IMR-90 (cell line): ENCODE measurements at regions not wholly inside any gene's neighbourhood (a gene's known extent, or its start where the extent isn't known, plus 50 kb on each side); places are given as distances from the start of the nearest gene placed in this dataset.

Experiments
- ATAC-seq: fragments of 200-7000 bp; cut with Tn5 transposase; 2 replicates; pipeline ENCODE4 v1.9.1; 2020; ENCODE audit warnings: low read depth, mild to moderate bottlenecking, moderate library complexity
- BruUV-seq: library from RNA; stranded (reverse); fragments of 400-500 nt; replicated peaks from 2 replicates; lab custom pipeline; 2021; lab: Mats Ljungman, UMichigan
- CTCF ChIA-PET: fragments of 300-600 bp; formaldehyde crosslinking; extraction: SDS; loops from one replicate; lab custom pipeline; 2021; ENCODE audit warnings: antibody characterized with exemption; lab: Yijun Ruan, JAX
- POLR2A ChIA-PET: fragments of 300-600 bp; sonication (Branson Sonifier 250); formaldehyde crosslinking; loops from one replicate; lab custom pipeline; 2022; ENCODE audit warnings: antibody characterized with exemption; ENCODE audit not compliant: unreplicated experiment; lab: Charles Lee
- DNase-seq: peaks from one replicate; pipeline ENCODE4 v3.0.0; 2013
- H2AFZ ChIP-seq: replicated peaks from 2 replicates; pipeline ENCODE3; 2013; ENCODE audit warnings: low read length, mild to moderate bottlenecking; ENCODE audit not compliant: poor library complexity
- H2AK5ac ChIP-seq: 2 replicates; pipeline ENCODE4 v1.6.1; 2013; ENCODE audit warnings: low read depth, low read length, inconsistent platforms
- H2AK9ac ChIP-seq: replicated peaks from 2 replicates; pipeline ENCODE3; 2013; ENCODE audit warnings: mild to moderate bottlenecking, low read depth, low read length, moderate library complexity; ENCODE audit not compliant: poor library complexity
- H2BK120ac ChIP-seq: 2 replicates; pipeline ENCODE4 v1.6.1; 2013; ENCODE audit warnings: low read depth, low read length, inconsistent platforms
- H2BK15ac ChIP-seq: 3 replicates; pipeline ENCODE4 v1.6.1; 2013; ENCODE audit warnings: low read depth, low read length, inconsistent platforms
- H2BK20ac ChIP-seq: 2 replicates; pipeline ENCODE4 v1.6.1; 2013; ENCODE audit warnings: low read depth, mild to moderate bottlenecking, inconsistent platforms, low read length, moderate library complexity
- H2BK5ac ChIP-seq: 2 replicates; pipeline ENCODE4 v1.6.1; 2013; ENCODE audit warnings: mild to moderate bottlenecking, low read depth, low read length, inconsistent platforms; ENCODE audit not compliant: poor library complexity, severe bottlenecking
- H3K14ac ChIP-seq: replicated peaks from 2 replicates; pipeline ENCODE4 v1.6.1; 2013; ENCODE audit warnings: low read depth, low read length, inconsistent platforms
- H3K18ac ChIP-seq: 2 replicates; pipeline ENCODE4 v1.6.1; 2013; ENCODE audit warnings: low read depth, low read length, control low read depth
- H3K23ac ChIP-seq: 2 replicates; pipeline ENCODE4 v1.6.1; 2013; ENCODE audit warnings: low read depth, low read length, inconsistent platforms
- H3K27ac ChIP-seq: 2 replicates; pipeline ENCODE4 v1.5.1; 2013; ENCODE audit warnings: mild to moderate bottlenecking, control low read depth, low read length; ENCODE audit not compliant: insufficient read depth
- H3K27me3 ChIP-seq: 2 replicates; pipeline ENCODE4 v1.6.1; 2013; ENCODE audit warnings: low read length; ENCODE audit not compliant: control insufficient read depth, insufficient read depth
- H3K36me3 ChIP-seq: 2 replicates; pipeline ENCODE4 v1.6.1; 2013; ENCODE audit warnings: low read length, mixed read lengths; ENCODE audit not compliant: control insufficient read depth, insufficient read depth
- H3K4ac ChIP-seq: 2 replicates; pipeline ENCODE4 v1.6.1; 2013; ENCODE audit warnings: low read depth, low read length, inconsistent platforms
- H3K4me1 ChIP-seq: 2 replicates; pipeline ENCODE4 v1.6.1; 2013; ENCODE audit warnings: low read length, mixed read lengths; ENCODE audit not compliant: control insufficient read depth, insufficient read depth
- H3K4me2 ChIP-seq: 2 replicates; pipeline ENCODE4 v1.6.1; 2013; ENCODE audit warnings: low read depth, mild to moderate bottlenecking, control low read depth, low read length, moderate library complexity
- H3K4me3 ChIP-seq: 2 replicates; pipeline ENCODE4 v1.5.1; 2013; ENCODE audit warnings: low read depth, mild to moderate bottlenecking, control low read depth, low read length, moderate library complexity; ENCODE audit not compliant: insufficient read depth
- H3K56ac ChIP-seq: 2 replicates; pipeline ENCODE4 v1.6.1; 2013; ENCODE audit warnings: low read length, inconsistent platforms; ENCODE audit not compliant: insufficient read depth; ENCODE audit errors: extremely low read depth
- H3K79me1 ChIP-seq, 2 experiments: 2 replicates each; pipeline ENCODE4 v1.6.1; 2013; ENCODE audit warnings: low read length in 2 of 2, inconsistent platforms in 1 of 2, low read depth in 1 of 2
- H3K9ac ChIP-seq: 2 replicates; pipeline ENCODE4 v1.6.1; 2013; ENCODE audit warnings: low read depth, low read length, control low read depth
- H3K9me1 ChIP-seq: 2 replicates; pipeline ENCODE4 v1.6.1; 2013; ENCODE audit warnings: low read length, inconsistent platforms; ENCODE audit not compliant: insufficient read depth
- H3K9me3 ChIP-seq: 2 replicates; pipeline ENCODE4 v1.6.1; 2013; ENCODE audit warnings: low read length; ENCODE audit not compliant: control insufficient read depth, insufficient read depth
- H4K20me1 ChIP-seq: 2 replicates; pipeline ENCODE4 v1.6.1; 2013; ENCODE audit warnings: low read length, inconsistent platforms; ENCODE audit not compliant: insufficient read depth
- H4K5ac ChIP-seq: 2 replicates; pipeline ENCODE4 v1.6.1; 2013; ENCODE audit warnings: mild to moderate bottlenecking, low read depth, low read length, control low read depth
- H4K8ac ChIP-seq, 2 experiments: 2 replicates each; pipeline ENCODE4 v1.6.1; 2013; ENCODE audit warnings: low read depth in 2 of 2, low read length in 2 of 2, control low read depth in 1 of 2, inconsistent platforms in 1 of 2
- H4K91ac ChIP-seq: 2 replicates; pipeline ENCODE4 v1.6.1; 2013; ENCODE audit warnings: low read depth, low read length, inconsistent platforms; ENCODE audit not compliant: insufficient read depth
- BHLHE40 ChIP-seq: fragments of 150-350 bp; IDR thresholded peaks from 2 replicates; pipeline ENCODE4 v1.6.1; 2016; ENCODE audit warnings: mild to moderate bottlenecking, low read depth, low read length
- CEBPB ChIP-seq: IDR thresholded peaks from 2 replicates; pipeline ENCODE4 v1.6.1; 2012; ENCODE audit warnings: low read depth, low read length, improper control_type of control experiment
- CHD1 ChIP-seq: IDR thresholded peaks from 2 replicates; pipeline ENCODE4 v1.6.1; 2012; ENCODE audit warnings: low read depth, low read length, improper control_type of control experiment
- CTCF ChIP-seq: conservative IDR thresholded peaks from 2 replicates; pipeline ENCODE4 v1.5.1; 2012; ENCODE audit warnings: mild to moderate bottlenecking, low read depth, low read length, improper control_type of control experiment
- ELK1 ChIP-seq: fragments of 150-350 bp; IDR thresholded peaks from 2 replicates; pipeline ENCODE4 v1.6.1; 2016; ENCODE audit warnings: low read depth, mild to moderate bottlenecking, low read length, moderate library complexity, borderline replicate concordance
- FOS ChIP-seq: fragments of 150-350 bp; IDR thresholded peaks from 2 replicates; pipeline ENCODE4 v1.6.1; 2016; ENCODE audit warnings: low read depth, low read length
- MAFK ChIP-seq: IDR thresholded peaks from 2 replicates; pipeline ENCODE4 v1.6.1; 2012; ENCODE audit warnings: low read depth, low read length, improper control_type of control experiment
- MAZ ChIP-seq: IDR thresholded peaks from 2 replicates; pipeline ENCODE4 v1.6.1; 2012; ENCODE audit warnings: low read depth, mild to moderate bottlenecking, low read length, improper control_type of control experiment, moderate library complexity, borderline replicate concordance
- MXI1 ChIP-seq: IDR thresholded peaks from 2 replicates; pipeline ENCODE4 v1.6.1; 2012; ENCODE audit warnings: low read depth, mild to moderate bottlenecking, low read length, moderate library complexity, borderline replicate concordance
- NFE2L2 ChIP-seq: fragments of 150-350 bp; IDR thresholded peaks from 2 replicates; pipeline ENCODE4 v1.6.1; 2016; ENCODE audit warnings: low read depth, mild to moderate bottlenecking, low read length
- POLR2A ChIP-seq: IDR thresholded peaks from 2 replicates; pipeline ENCODE4 v1.6.1; 2012; ENCODE audit warnings: mild to moderate bottlenecking, low read depth, low read length
- RAD21 ChIP-seq: IDR thresholded peaks from 2 replicates; pipeline ENCODE4 v1.6.1; 2012; ENCODE audit warnings: low read length, improper control_type of control experiment
- RCOR1 ChIP-seq: IDR thresholded peaks from 2 replicates; pipeline ENCODE4 v1.6.1; 2012; ENCODE audit warnings: mild to moderate bottlenecking, low read length, improper control_type of control experiment; ENCODE audit not compliant: insufficient replicate concordance
- RFX5 ChIP-seq: IDR thresholded peaks from 2 replicates; pipeline ENCODE4 v1.8.0; 2012; ENCODE audit warnings: low read depth, mild to moderate bottlenecking, low read length, moderate library complexity
- SMC3 ChIP-seq: fragments of 150-350 bp; IDR thresholded peaks from 2 replicates; pipeline ENCODE4 v1.6.1; 2016; ENCODE audit warnings: low read depth, mild to moderate bottlenecking, antibody characterized with exemption, low read length, moderate library complexity
- USF2 ChIP-seq: fragments of 150-350 bp; IDR thresholded peaks from 2 replicates; pipeline ENCODE4 v1.6.1; 2017; ENCODE audit warnings: mild to moderate bottlenecking, antibody characterized with exemption, low read length, low read depth
- WGBS, 2 experiments: methylation state at CpG; one replicate each; pipeline versions ENCODE4 v1.1.5 to v1.1.7; 2013; ENCODE audit warnings: missing lambda C conversion rate in 2 of 2; ENCODE audit not compliant: insufficient read length in 1 of 2; ENCODE audit errors: extremely low coverage in 2 of 2; 5-methylcytosine and 5-hydroxymethylcytosine counted together
- dilution Hi-C: fragments of 300-500 bp; cut with HindIII; formaldehyde crosslinking; loops from one replicate; pipeline ENCODE4 v1.14.3; 2018; ENCODE audit warnings: low sequenced_read_pairs; ENCODE audit not compliant: unreplicated experiment
- in situ Hi-C: fragments of 300-500 bp; cut with MboI; formaldehyde crosslinking; loops from 3 replicates; pipeline ENCODE4 v1.14.3; 2019; ENCODE audit warnings: low sequenced_read_pairs, inconsistent platforms, mixed read lengths
- intact Hi-C: fragments of 100-400 bp; cut with micrococcal nuclease; formaldehyde crosslinking; loops from 2 replicates; pipeline ENCODE4 v1.10.0; 2022

DNA sequence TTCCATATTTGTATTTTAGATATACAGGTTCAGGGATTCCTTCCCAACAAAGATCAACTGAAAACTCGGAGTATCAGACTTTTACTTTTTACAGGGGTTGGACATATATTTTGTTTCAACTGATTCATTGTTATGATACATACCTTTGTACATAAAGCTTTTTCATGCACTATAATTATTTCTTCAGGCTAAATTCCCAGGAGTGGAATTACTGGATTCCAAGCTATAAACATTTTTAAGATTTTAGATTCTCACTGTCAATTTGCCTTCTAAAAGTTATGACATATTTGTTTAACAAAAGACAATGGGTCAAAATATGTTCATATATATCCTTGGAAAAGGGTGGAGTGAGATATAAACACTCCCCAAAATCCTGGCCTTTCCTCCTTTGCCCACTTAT lies 449.0 kb downstream of the PDCD6IP start:
- Histone ChIP-seq H3K4ac (no peak overlapping the region), H3K4me3 (no peak overlapping the region), H3K9me3 (no peaks in the 10 kb centered on the region), H3K18ac (no peak overlapping the region), H2AK5ac (no peak overlapping the region), H2BK15ac (no peak overlapping the region), H2BK120ac (no peak overlapping the region), H3K4me2 (no peak overlapping the region), H2BK20ac (no peak overlapping the region), H2AK9ac (no peak overlapping the region), H3K36me3 (no peaks in the 10 kb centered on the region), H4K20me1 (no peaks in the 10 kb centered on the region), H3K23ac (no peak overlapping the region), H3K4me1 (no peaks in the 10 kb centered on the region), H2AFZ (no peak overlapping the region), H3K79me1 (no peaks in the 10 kb centered on the region), H4K91ac (no peak overlapping the region), H3K56ac (no peak overlapping the region), H3K9me1 (no peaks in the 10 kb centered on the region), H3K14ac (no peak overlapping the region), H3K27me3 (no peaks in the 10 kb centered on the region), H2BK5ac (no peak overlapping the region), H4K5ac (no peak overlapping the region), H4K8ac (no peak overlapping the region), H3K9ac (no peak overlapping the region), H3K27ac (no peak overlapping the region)
- TF ChIP-seq NFE2L2, result no peak
- no peak for TF ChIP-seq MAFK
- TF ChIP-seq BHLHE40, result no peak
- no peak for TF ChIP-seq MAZ
- TF ChIP-seq SMC3, result no peak
- no peak for TF ChIP-seq USF2
- no peak for TF ChIP-seq POLR2A
- no peak for TF ChIP-seq MXI1
- no peak for TF ChIP-seq FOS
- no peak for TF ChIP-seq CHD1
- TF ChIP-seq RCOR1, result no peak
- TF ChIP-seq RAD21, result no peak
- TF ChIP-seq RFX5, result no peak
- no peak for TF ChIP-seq CEBPB
- TF ChIP-seq CTCF, result no peak
- no peak for TF ChIP-seq ELK1
- in situ Hi-C loops (no loop called here), dilution Hi-C loops (no loop called here), intact Hi-C loops (no loop called here)
- BruUV-seq, result no TSS peak
- no CpG with 5 or more reads among the region's 1 CpG for WGBS, 2 experiments
- ATAC-seq (no peak), DNase-seq (no peak)
- POLR2A ChIA-PET, result no interaction called here
- CTCF ChIA-PET, result interaction anchor here (0.7 kb wide), 1 partner anchor 78 kb away, joined by 3 read pairs; no protein-coding TSS in a partner anchor
